OCI-LY1 (cell line): ENCODE measurements at regions not wholly inside any gene's neighbourhood (a gene's known extent, or its start where the extent isn't known, plus 50 kb on each side); places are given as distances from the start of the nearest gene placed in this dataset.

Experiments
- EZH2 ChIP-seq: fragments of 200-600 bp; sonication (generic), shearing (Covaris generic); IDR thresholded peaks from 2 replicates; pipeline ENCODE4 v1.8.0; 2017; ENCODE audit warnings: borderline replicate concordance, mixed run types, mild to moderate bottlenecking, antibody characterized with exemption, low read length, moderate library complexity, mixed read lengths
- TF ChIP-seq, protein P1 (sequence below): fragments of 200-600 bp; sonication (generic), shearing (Covaris generic); IDR thresholded peaks from 2 replicates; pipeline ENCODE4 v1.5.1; 2017; ENCODE audit warnings: mild to moderate bottlenecking, antibody characterized with exemption, low read length, moderate library complexity, mixed read lengths

- TF ChIP-seq, protein P1, sequence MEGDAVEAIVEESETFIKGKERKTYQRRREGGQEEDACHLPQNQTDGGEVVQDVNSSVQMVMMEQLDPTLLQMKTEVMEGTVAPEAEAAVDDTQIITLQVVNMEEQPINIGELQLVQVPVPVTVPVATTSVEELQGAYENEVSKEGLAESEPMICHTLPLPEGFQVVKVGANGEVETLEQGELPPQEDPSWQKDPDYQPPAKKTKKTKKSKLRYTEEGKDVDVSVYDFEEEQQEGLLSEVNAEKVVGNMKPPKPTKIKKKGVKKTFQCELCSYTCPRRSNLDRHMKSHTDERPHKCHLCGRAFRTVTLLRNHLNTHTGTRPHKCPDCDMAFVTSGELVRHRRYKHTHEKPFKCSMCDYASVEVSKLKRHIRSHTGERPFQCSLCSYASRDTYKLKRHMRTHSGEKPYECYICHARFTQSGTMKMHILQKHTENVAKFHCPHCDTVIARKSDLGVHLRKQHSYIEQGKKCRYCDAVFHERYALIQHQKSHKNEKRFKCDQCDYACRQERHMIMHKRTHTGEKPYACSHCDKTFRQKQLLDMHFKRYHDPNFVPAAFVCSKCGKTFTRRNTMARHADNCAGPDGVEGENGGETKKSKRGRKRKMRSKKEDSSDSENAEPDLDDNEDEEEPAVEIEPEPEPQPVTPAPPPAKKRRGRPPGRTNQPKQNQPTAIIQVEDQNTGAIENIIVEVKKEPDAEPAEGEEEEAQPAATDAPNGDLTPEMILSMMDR: no peak
- TF ChIP-seq EZH2: no peak
Measured at GRCh38 chr5:174355208-174355612, 309.7 kb downstream of the NSG2 start.
